Upper lobe of left lung (tissue), 4 donors: ENCODE measurements at regions not wholly inside any gene's neighbourhood (a gene's known extent, or its start where the extent isn't known, plus 50 kb on each side); places are given as distances from the start of the nearest gene placed in this dataset.

ENCODE experiments used
- EP300 ChIP-seq, 4 donors: sonication (generic); formaldehyde crosslinking; IDR thresholded peaks; one replicate each; pipeline ENCODE4 v1.5.1; 2017; ENCODE audit warnings: antibody characterized with exemption in 4 of 4, control low read depth in 2 of 4
- TF ChIP-seq, protein P1 (sequence below), 6 experiments: fragments of 450-650 bp in 4 of 6; fragments of 200-600 bp in 2 of 6; sonication (generic) in 2 of 6; IDR thresholded peaks; one replicate each; pipeline ENCODE4 v1.5.1; 2016 to 2019; ENCODE audit warnings: antibody characterized with exemption in 6 of 6

DNA sequence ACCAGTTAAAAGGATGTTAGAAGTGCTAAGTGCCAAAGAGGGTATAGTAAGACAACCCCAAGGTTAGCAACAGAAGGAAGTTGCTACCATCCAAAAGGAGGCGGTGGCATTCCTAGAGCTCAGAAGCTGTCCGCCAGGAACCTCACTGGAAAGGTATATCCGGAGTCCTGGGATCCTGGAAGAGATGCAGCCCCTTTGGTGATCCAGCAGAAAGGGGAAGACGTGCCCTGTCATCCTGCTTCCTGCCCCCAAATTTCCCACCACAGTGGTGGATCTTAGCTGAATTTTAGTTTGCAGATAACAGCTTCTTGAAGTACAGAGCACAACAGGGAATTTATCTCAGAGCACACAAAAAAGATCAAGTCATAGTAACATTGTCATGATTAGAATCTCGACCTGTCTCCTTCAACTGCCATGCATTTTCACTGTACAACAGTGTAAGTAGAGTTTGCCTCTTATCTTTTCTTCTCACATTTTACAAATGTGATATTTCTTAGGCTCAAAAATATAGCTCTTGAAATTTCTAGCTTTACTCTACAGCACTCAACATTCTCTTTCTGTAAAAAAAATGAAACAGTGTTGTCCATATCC, 526.3 kb downstream of the SOX5 start:
- no peak for TF ChIP-seq EP300 (IDR thresholded peaks at IDR 0.05)
- TF ChIP-seq, protein P1, sequence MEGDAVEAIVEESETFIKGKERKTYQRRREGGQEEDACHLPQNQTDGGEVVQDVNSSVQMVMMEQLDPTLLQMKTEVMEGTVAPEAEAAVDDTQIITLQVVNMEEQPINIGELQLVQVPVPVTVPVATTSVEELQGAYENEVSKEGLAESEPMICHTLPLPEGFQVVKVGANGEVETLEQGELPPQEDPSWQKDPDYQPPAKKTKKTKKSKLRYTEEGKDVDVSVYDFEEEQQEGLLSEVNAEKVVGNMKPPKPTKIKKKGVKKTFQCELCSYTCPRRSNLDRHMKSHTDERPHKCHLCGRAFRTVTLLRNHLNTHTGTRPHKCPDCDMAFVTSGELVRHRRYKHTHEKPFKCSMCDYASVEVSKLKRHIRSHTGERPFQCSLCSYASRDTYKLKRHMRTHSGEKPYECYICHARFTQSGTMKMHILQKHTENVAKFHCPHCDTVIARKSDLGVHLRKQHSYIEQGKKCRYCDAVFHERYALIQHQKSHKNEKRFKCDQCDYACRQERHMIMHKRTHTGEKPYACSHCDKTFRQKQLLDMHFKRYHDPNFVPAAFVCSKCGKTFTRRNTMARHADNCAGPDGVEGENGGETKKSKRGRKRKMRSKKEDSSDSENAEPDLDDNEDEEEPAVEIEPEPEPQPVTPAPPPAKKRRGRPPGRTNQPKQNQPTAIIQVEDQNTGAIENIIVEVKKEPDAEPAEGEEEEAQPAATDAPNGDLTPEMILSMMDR (IDR thresholded peaks at IDR 0.05), result no peak
